Stomach (tissue), 4 donors: ENCODE measurements at regions not wholly inside any gene's neighbourhood (a gene's known extent, or its start where the extent isn't known, plus 50 kb on each side); places are given as distances from the start of the nearest gene placed in this dataset.

Experiments
- EP300 ChIP-seq: sonication (generic); formaldehyde crosslinking; IDR thresholded peaks from one replicate; pipeline ENCODE4 v1.6.1; 2017; ENCODE audit warnings: antibody characterized with exemption
- POLR2A ChIP-seq, 4 donors: fragments of 450-650 bp; IDR thresholded peaks; one replicate each; pipeline ENCODE4 v1.6.1; 2016; ENCODE audit warnings: antibody characterized with exemption in 4 of 4, control low read depth in 2 of 4, mild to moderate bottlenecking in 1 of 4, moderate library complexity in 1 of 4
- POLR2AphosphoS5 ChIP-seq, 3 donors: sonication (generic); formaldehyde crosslinking; IDR thresholded peaks; one replicate each; pipeline ENCODE4 v1.6.1; 2016; ENCODE audit warnings: antibody characterized with exemption in 3 of 3

- TF ChIP-seq POLR2A (IDR thresholded peaks at IDR 0.05) (no peak), POLR2AphosphoS5 (IDR thresholded peaks at IDR 0.05) (no peak), EP300 (no peak)
Observed at GRCh38 chr2:123916051-123916450, 109.0 kb upstream of the CNTNAP5 start.
